ENCODE measurements at regions not wholly inside any gene's neighbourhood (a gene's known extent, or its start where the extent isn't known, plus 50 kb on each side); places are given as distances from the start of the nearest gene placed in this dataset.
A peak's percentile ranks its signal among the peaks of the same experiment; 100 is the strongest.
"Not testable (repeated sequence)": the region's sequence is repeated elsewhere in the genome, so short reads cannot be mapped to it uniquely, and the experiment has no call there.

GRCh38 chr13:18322821-18323220 lies 858.8 kb downstream of the TUBA3C start:
- DNase-seq; H3K36me3 Mint-ChIP-seq; ATAC-seq (replicated peaks); H3K4me1 Mint-ChIP-seq; H3K9me3 Mint-ChIP-seq; H3K4me3 Mint-ChIP-seq; H3K27me3 Mint-ChIP-seq; H3K27ac Mint-ChIP-seq: not testable (repeated sequence)

GRCh38 chr13:18319653-18320052 lies 862.0 kb downstream of the TUBA3C start:
- H3K4me1 Mint-ChIP-seq; ATAC-seq (replicated peaks); H3K36me3 Mint-ChIP-seq; DNase-seq; H3K9me3 Mint-ChIP-seq; H3K27ac Mint-ChIP-seq; H3K27me3 Mint-ChIP-seq; H3K4me3 Mint-ChIP-seq: not testable (repeated sequence)

GRCh38 chr13:18303240-18303813 lies 878.3 kb downstream of the TUBA3C start:
- not testable (repeated sequence) for H3K27me3 Mint-ChIP-seq; H3K27ac Mint-ChIP-seq; ATAC-seq (replicated peaks)

DNA sequence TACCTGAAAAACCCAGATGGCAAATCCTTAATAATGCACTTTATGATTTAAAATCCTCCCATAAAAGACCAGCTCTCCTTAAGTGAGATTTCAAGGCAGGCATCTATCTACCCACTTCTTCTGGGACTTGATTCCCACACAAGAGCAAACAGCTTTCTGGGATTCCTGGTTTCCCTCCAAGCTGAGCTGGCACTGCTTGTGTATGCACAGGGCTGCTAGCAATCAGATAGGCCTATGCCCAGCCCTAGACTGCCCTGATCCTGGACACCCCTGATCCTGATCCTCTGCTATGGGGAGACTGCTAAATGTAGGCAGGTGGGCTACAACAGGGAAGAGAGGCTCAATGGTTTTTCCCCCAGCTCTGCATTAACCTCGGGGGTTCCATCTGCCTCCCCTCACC lies 880.7 kb downstream of the TUBA3C start:
- DNase-seq; H3K4me3 Mint-ChIP-seq; H3K36me3 Mint-ChIP-seq; H3K27me3 Mint-ChIP-seq; H3K4me1 Mint-ChIP-seq; H3K27ac Mint-ChIP-seq; ATAC-seq (replicated peaks): not testable (repeated sequence)
- H3K9me3 Mint-ChIP-seq: peaks cover 4 to 18% of the 10 kb centered on the region in 2 donors

More at GRCh38 chr13:18303240-18303813, 878.3 kb downstream of the TUBA3C start:
- not testable (repeated sequence) for H3K4me1 Mint-ChIP-seq, DNase-seq, H3K4me3 Mint-ChIP-seq, H3K36me3 Mint-ChIP-seq
- H3K9me3 Mint-ChIP-seq: peaks cover 4 to 11% of the 10 kb centered on the region in 2 donors

GRCh38 chr13:18297359-18297758 lies 884.3 kb downstream of the TUBA3C start:
- not testable (repeated sequence) for DNase-seq; H3K4me1 Mint-ChIP-seq; H3K27ac Mint-ChIP-seq; H3K27me3 Mint-ChIP-seq; ATAC-seq (replicated peaks); H3K36me3 Mint-ChIP-seq; H3K4me3 Mint-ChIP-seq
- H3K9me3 Mint-ChIP-seq: peaks cover 0 to 14% of the 10 kb centered on the region in 2 donors

GRCh38 chr13:18296617-18297016 lies 885.0 kb downstream of the TUBA3C start:
- H3K27ac Mint-ChIP-seq; DNase-seq; H3K4me1 Mint-ChIP-seq; H3K36me3 Mint-ChIP-seq; H3K27me3 Mint-ChIP-seq; ATAC-seq (replicated peaks); H3K4me3 Mint-ChIP-seq: not testable (repeated sequence)
- peaks cover 0 to 12% of the 10 kb centered on the region in 2 donors for H3K9me3 Mint-ChIP-seq

GRCh38 chr13:18294311-18294710 lies 887.3 kb downstream of the TUBA3C start:
- not testable (repeated sequence) for ATAC-seq (replicated peaks); DNase-seq; H3K27ac Mint-ChIP-seq; H3K4me1 Mint-ChIP-seq; H3K36me3 Mint-ChIP-seq; H3K4me3 Mint-ChIP-seq; H3K27me3 Mint-ChIP-seq
- peaks cover 0 to 12% of the 10 kb centered on the region in 2 donors for H3K9me3 Mint-ChIP-seq

DNA sequence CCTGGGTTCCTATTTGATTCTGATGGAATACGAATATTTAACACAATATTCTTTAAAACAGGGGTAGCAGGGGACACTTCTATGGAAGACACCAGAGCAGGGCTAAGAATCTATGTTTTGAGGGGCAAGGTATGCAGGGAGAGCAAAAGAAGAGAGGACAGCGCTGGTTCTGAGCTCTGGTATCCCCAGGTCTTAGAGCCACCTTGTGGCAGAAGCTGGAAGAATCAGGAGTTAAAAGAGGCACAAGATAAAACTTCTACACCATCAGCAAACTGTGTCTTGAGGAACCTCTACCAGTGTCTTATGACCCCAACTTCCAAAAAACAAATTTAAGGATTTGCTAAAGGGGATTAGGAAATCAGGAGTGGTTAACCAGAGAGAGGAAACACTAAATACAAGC lies 894.8 kb downstream of the TUBA3C start:
- peak; percentile 45 to 59 for ATAC-seq (replicated peaks)
- not testable (repeated sequence) for H3K9me3 Mint-ChIP-seq, H3K4me1 Mint-ChIP-seq, H3K27me3 Mint-ChIP-seq, H3K4me3 Mint-ChIP-seq, H3K36me3 Mint-ChIP-seq, H3K27ac Mint-ChIP-seq, DNase-seq

DNA sequence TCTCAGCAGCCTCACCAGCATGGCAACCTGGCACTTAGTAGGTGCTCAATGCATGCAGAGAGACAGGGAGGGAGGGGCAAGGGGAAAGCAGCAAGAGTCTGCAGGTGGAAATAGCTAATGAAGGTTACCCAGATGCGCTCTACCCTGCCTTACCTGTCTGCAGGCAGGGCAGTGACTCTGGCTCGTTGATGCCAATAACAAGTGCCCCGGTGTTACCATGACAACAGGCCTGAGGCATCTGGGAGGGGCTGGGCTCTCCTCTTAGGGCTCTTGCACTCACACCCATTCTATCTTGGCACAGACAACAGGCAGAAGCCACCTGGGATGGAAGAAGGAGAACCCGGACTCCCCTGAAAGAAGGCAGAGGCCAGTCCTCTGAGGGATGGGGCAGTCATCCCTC lies 896.0 kb downstream of the TUBA3C start:
- not testable (repeated sequence) for H3K9me3 Mint-ChIP-seq; H3K36me3 Mint-ChIP-seq; H3K27ac Mint-ChIP-seq; H3K4me3 Mint-ChIP-seq; H3K4me1 Mint-ChIP-seq; ATAC-seq (replicated peaks); DNase-seq; H3K27me3 Mint-ChIP-seq

DNA sequence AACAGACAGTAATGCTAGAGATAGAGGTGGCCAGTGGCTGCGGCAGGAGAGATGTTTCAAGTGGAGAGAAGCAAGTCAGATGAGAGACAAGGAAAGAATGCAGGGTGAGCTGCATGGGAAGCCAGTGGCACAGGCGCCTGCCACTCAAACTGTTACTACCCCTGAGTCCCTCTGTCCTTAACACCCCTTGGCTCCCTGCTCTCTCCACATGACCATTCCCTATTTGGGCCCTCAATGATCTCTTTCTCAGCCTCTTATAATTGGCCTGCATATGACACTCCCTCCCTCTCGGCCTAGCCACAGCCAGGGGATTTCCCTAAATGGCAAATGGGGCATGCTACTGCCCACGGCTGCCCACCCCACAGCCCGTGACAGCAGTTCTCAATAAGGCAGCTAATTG lies 897.6 kb downstream of the TUBA3C start:
- not testable (repeated sequence) for H3K4me1 Mint-ChIP-seq; H3K27ac Mint-ChIP-seq; ATAC-seq (replicated peaks); DNase-seq; H3K27me3 Mint-ChIP-seq; H3K4me3 Mint-ChIP-seq; H3K9me3 Mint-ChIP-seq; H3K36me3 Mint-ChIP-seq

DNA sequence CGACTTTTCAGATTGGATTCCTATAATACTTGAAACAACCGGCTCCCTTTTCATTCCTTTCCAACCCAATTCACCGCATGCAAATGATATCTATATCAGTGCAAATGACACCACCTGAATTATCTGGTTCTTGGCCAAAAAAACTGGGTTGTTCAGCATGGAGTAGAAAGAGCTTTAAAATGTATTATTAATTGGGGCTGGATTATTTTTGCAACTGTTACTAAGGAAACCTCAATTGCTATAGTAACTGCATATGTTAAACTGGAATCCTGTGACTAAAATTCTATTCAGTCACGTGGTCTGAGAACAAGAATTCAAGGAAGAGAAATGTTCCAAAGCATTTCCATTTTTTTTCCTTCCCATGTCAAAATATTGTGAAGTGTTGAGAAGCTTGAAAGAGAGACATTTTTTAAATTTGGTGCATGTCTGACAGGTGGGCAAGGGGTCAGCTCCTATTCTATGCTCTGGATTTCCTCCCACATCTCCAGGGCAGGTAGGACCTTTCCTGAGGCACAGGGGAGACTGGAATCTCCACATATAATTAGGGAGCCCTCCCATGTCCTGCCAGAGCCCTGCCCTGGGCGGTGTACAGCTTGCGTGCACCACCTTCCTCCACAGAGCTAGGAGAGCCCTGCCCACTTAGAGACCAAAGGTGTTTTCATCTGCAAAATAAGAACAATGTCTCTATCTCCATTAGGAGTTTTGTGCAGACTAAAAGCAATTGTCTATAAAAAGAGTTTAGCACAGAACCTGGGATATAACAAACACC lies 899.6 kb downstream of the TUBA3C start:
- H3K4me1 Mint-ChIP-seq; H3K27me3 Mint-ChIP-seq; H3K27ac Mint-ChIP-seq; DNase-seq; H3K36me3 Mint-ChIP-seq; ATAC-seq (replicated peaks); H3K4me3 Mint-ChIP-seq; H3K9me3 Mint-ChIP-seq: not testable (repeated sequence)

DNA sequence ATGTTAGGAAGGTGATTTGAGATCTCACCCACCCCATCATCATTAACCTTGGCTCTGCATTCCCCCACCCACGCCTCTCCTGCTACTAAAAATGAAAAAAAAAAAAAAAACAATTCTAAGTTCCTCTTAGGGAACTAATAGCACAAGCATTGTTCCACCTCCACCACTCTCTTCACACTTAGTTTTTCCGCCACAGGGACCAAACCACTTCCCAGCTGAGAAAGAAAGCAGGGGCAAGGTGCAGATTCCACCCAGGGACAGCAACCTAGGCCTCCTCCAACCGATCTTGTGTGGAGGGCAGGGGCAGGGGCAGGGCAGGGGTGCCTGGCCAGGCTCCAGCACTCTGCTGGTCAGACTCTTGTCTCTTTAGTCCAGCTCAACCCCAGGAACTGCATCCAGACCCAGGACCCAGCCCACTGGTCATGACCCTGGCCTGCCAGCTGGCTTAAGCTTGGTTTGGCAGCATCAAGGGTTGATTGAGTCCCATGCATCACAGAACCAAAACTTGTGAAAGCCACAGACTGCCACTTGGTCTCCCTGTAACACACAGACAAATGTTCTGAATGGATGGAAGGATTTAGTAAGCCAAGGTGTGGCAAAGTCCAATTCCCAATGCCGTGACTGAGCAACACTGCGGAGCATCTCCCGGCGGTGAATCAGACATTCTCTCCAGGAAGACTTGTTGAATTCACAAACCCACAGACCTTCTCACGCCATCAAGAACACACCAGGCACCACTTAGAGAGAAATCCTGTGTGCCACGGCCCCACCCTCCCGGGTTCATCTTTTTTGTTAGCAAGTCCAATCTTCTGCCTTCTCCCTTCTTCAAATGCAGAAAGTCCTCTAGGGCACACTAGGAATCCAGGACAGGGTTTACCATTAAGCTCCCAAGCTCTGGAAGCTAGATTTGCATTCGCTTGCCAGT lies 900.5 kb downstream of the TUBA3C start:
- not testable (repeated sequence) for H3K9me3 Mint-ChIP-seq, H3K36me3 Mint-ChIP-seq, H3K27me3 Mint-ChIP-seq, H3K4me1 Mint-ChIP-seq, DNase-seq, H3K4me3 Mint-ChIP-seq, H3K27ac Mint-ChIP-seq
- peak; percentile 17 to 52 for ATAC-seq (replicated peaks)

- not testable (repeated sequence) for DNase-seq; H3K4me1 Mint-ChIP-seq; H3K27me3 Mint-ChIP-seq; H3K9me3 Mint-ChIP-seq; H3K36me3 Mint-ChIP-seq; H3K4me3 Mint-ChIP-seq; ATAC-seq (replicated peaks); H3K27ac Mint-ChIP-seq
These were observed 901.7 kb downstream of the TUBA3C start for GRCh38 chr13:18279971-18280370.

GRCh38 chr13:18277372-18277771 lies 904.3 kb downstream of the TUBA3C start:
- H3K36me3 Mint-ChIP-seq; H3K4me1 Mint-ChIP-seq; ATAC-seq (replicated peaks): not testable (repeated sequence)

More at GRCh38 chr13:18277372-18277771, 904.3 kb downstream of the TUBA3C start:
- not testable (repeated sequence) for H3K9me3 Mint-ChIP-seq, DNase-seq, H3K4me3 Mint-ChIP-seq, H3K27me3 Mint-ChIP-seq, H3K27ac Mint-ChIP-seq

Data from stimulated activated naive B cell treated with anti-CD40 and anti-IgM and Interleukin-4, amounts not matched to agents 10 μg/mL and 1 μg/mL and 100 μg/mL, for 72 hours (primary cell).